ENCODE measurements at regions not wholly inside any gene's neighbourhood (a gene's known extent, or its start where the extent isn't known, plus 50 kb on each side); places are given as distances from the start of the nearest gene placed in this dataset.

GRCh38 chr7:41415051-41415450 is 287.8 kb downstream of the INHBA start:
- TF ChIP-seq CTCF (IDR thresholded peaks at IDR 0.05) (no peak), POLR2A (IDR thresholded peaks at IDR 0.05) (no peak)
